Caco-2 (cell line): ENCODE measurements at regions not wholly inside any gene's neighbourhood (a gene's known extent, or its start where the extent isn't known, plus 50 kb on each side); places are given as distances from the start of the nearest gene placed in this dataset.

Experiments
- BruUV-seq: library from RNA; stranded (reverse); fragments of 400-500 nt; replicated peaks from 2 replicates; lab custom pipeline; 2021; lab: Mats Ljungman, UMichigan
- CTCF ChIA-PET: fragments of 300-600 bp; sonication (Branson Sonifier 250); formaldehyde crosslinking; loops from one replicate; lab custom pipeline; 2022; ENCODE audit warnings: antibody characterized with exemption; lab: Charles Lee
- POLR2A ChIA-PET: fragments of 300-600 bp; sonication (Branson Sonifier 250); formaldehyde crosslinking; loops from one replicate; lab custom pipeline; 2022; ENCODE audit warnings: antibody characterized with exemption; lab: Charles Lee
- DNase-seq, 2 experiments: peaks; one replicate each; pipeline versions ENCODE4 v3.0.0 to v3.0.0-alpha.2; 2020 to 2022
- H3K27me3 ChIP-seq: replicated peaks from 2 replicates; pipeline ENCODE4 v1.6.0; 2011; ENCODE audit warnings: low read length; ENCODE audit not compliant: control insufficient read depth, insufficient read depth
- H3K36me3 ChIP-seq: 2 replicates; pipeline ENCODE4 v1.5.1; 2011; ENCODE audit warnings: low read length; ENCODE audit not compliant: control insufficient read depth, insufficient read depth
- H3K4me1 ChIP-seq: fragments of 250-450 bp; sonication (Bioruptor Pico); 2 replicates; pipeline ENCODE4 v1.5.1; 2020; ENCODE audit warnings: mild to moderate bottlenecking
- H3K4me3 ChIP-seq: 2 replicates; pipeline ENCODE4 v1.5.1; 2011; ENCODE audit warnings: low read depth, mild to moderate bottlenecking, control low read depth, low read length
- H3K9me3 ChIP-seq: fragments of 250-450 bp; sonication (Bioruptor Pico); 2 replicates; pipeline ENCODE4 v1.5.1; 2020; ENCODE audit warnings: mild to moderate bottlenecking, moderate library complexity
- H3K27ac Mint-ChIP-seq: one replicate; pipeline ENCODE4 v1.8.0; 2022; ENCODE audit warnings: mixed read lengths; ENCODE audit not compliant: unreplicated experiment
- H3K27me3 Mint-ChIP-seq: one replicate; pipeline ENCODE4 v1.8.0; 2022; ENCODE audit warnings: mixed read lengths; ENCODE audit not compliant: insufficient read depth, unreplicated experiment
- H3K36me3 Mint-ChIP-seq: one replicate; pipeline ENCODE4 v1.8.0; 2022; ENCODE audit warnings: mild to moderate bottlenecking, mixed read lengths; ENCODE audit not compliant: insufficient read depth, unreplicated experiment
- H3K4me1 Mint-ChIP-seq: one replicate; pipeline ENCODE4 v1.8.0; 2022; ENCODE audit warnings: low read depth, mixed read lengths; ENCODE audit not compliant: unreplicated experiment
- H3K4me3 Mint-ChIP-seq: one replicate; pipeline ENCODE4 v1.8.0; 2022; ENCODE audit warnings: mild to moderate bottlenecking, moderate library complexity, mixed read lengths; ENCODE audit not compliant: unreplicated experiment
- H3K9me3 Mint-ChIP-seq: one replicate; pipeline ENCODE4 v1.8.0; 2022; ENCODE audit warnings: mixed read lengths; ENCODE audit not compliant: unreplicated experiment
- intact Hi-C: fragments of 100-400 bp; cut with micrococcal nuclease; formaldehyde crosslinking; loops from one replicate; pipeline ENCODE4 v1.10.0; 2022; ENCODE audit not compliant: unreplicated experiment
- TF ChIP-seq, protein P1 (sequence below), 2 experiments: fragments of 200-600 bp in 1 of 2; IDR thresholded peaks; 1 replicate in 1 of 2; 2 replicates in 1 of 2; pipeline versions ENCODE4 v1.5.1 to v1.8.0; 2011 to 2022; ENCODE audit warnings: antibody characterized with exemption in 1 of 2, control low read depth in 1 of 2, inconsistent platforms in 1 of 2, low read depth in 1 of 2, low read length in 1 of 2, mild to moderate bottlenecking in 1 of 2, moderate library complexity in 1 of 2; ENCODE audit not compliant: insufficient read depth in 1 of 2, severe bottlenecking in 1 of 2, unreplicated experiment in 1 of 2

DNA sequence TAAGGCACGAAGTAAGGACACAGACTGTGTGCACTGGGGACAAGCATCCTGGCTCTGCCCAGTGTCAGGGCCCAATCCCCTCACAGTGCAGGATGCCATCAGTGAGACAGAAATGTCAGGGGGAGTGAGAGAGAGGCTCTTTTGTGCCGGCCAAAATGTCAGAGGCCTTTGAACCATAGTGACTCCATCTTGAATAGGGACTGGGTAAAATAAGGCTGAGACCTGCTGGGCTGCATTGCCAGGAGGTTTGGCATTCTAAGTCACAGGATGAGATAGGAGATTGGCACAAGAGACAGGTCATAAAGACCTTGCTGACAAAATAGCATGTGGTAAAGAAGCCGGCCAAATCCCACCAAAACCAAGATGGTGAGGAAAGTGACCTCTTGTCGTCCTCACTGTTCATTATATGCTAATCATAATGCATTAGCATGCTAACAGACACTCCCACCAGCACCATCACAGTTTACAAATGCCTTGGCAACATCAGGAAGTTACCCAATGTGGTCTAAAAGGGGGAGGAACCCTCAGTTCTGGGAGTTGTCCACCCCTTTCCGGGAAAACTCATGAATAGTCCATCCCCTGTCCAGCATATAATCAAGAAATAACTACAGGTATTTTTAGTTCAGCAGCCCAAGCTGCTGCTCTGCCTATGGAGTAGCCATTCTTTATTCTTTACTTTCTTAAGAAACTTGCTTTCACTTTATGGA is 337.4 kb downstream of the LPIN1 start:
- Histone ChIP-seq H3K9me3 (no peaks in the 10 kb centered on the region), H3K4me3 (no peak overlapping the region), H3K27me3 (no peaks in the 10 kb centered on the region), H3K4me1 (no peaks in the 10 kb centered on the region), H3K36me3 (no peaks in the 10 kb centered on the region)
- Mint-ChIP-seq H3K27ac (no peak overlapping the region), H3K4me1 (no peaks in the 10 kb centered on the region), H3K36me3 (no peaks in the 10 kb centered on the region), H3K4me3 (no peak overlapping the region), H3K27me3 (peaks cover 7% of the 10 kb centered on the region), H3K9me3 (no peaks in the 10 kb centered on the region)
- BruUV-seq = no TSS peak
- intact Hi-C loops = no loop called here
- TF ChIP-seq, protein P1, sequence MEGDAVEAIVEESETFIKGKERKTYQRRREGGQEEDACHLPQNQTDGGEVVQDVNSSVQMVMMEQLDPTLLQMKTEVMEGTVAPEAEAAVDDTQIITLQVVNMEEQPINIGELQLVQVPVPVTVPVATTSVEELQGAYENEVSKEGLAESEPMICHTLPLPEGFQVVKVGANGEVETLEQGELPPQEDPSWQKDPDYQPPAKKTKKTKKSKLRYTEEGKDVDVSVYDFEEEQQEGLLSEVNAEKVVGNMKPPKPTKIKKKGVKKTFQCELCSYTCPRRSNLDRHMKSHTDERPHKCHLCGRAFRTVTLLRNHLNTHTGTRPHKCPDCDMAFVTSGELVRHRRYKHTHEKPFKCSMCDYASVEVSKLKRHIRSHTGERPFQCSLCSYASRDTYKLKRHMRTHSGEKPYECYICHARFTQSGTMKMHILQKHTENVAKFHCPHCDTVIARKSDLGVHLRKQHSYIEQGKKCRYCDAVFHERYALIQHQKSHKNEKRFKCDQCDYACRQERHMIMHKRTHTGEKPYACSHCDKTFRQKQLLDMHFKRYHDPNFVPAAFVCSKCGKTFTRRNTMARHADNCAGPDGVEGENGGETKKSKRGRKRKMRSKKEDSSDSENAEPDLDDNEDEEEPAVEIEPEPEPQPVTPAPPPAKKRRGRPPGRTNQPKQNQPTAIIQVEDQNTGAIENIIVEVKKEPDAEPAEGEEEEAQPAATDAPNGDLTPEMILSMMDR (IDR thresholded peaks at IDR 0.05; ENCODE audit: insufficient read depth in 1 of 2, low read depth in 1 of 2, low read length in 1 of 2, severe bottlenecking in 1 of 2, unreplicated experiment in 1 of 2) = no peak
- DNase-seq = no peak
- POLR2A ChIA-PET = no interaction called here
- CTCF ChIA-PET = no interaction called here

DNA sequence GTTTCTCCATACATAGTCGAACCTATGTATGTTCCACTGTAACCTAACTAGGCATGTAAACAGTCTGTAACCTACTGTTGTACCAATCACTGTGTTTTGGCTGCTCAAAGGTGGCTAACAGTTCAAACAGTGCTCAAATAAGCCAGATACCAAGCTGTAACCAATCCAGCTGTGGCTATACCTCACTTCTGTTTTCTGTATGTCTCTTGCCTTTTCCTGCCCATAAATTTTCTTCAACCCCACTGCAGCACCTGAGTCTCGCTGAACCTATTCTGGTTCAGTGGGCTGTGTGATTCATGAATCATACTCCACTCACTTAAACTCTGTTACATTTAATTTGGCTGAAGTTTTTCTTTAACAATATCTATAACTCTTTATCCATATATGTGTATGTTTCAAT is 340.7 kb downstream of the LPIN1 start:
- intact Hi-C loops = no loop called here
- no peak for DNase-seq
- H3K27me3 Mint-ChIP-seq = peaks cover 5% of the 10 kb centered on the region
- H3K9me3 Mint-ChIP-seq = no peaks in the 10 kb centered on the region
- H3K27ac Mint-ChIP-seq = no peak overlapping the region
- no peak overlapping the region for H3K4me3 Mint-ChIP-seq
- no peaks in the 10 kb centered on the region for H3K4me1 Mint-ChIP-seq
- no peaks in the 10 kb centered on the region for H3K9me3 ChIP-seq
- no peaks in the 10 kb centered on the region for H3K36me3 ChIP-seq
- no peaks in the 10 kb centered on the region for H3K27me3 ChIP-seq
- no peak overlapping the region for H3K4me3 ChIP-seq
- BruUV-seq = no TSS peak
- POLR2A ChIA-PET = no interaction called here
- CTCF ChIA-PET = no interaction called here
- TF ChIP-seq, protein P1 (IDR thresholded peaks at IDR 0.05; ENCODE audit: insufficient read depth in 1 of 2, low read depth in 1 of 2, low read length in 1 of 2, severe bottlenecking in 1 of 2, unreplicated experiment in 1 of 2) = no peak
- no peaks in the 10 kb centered on the region for H3K36me3 Mint-ChIP-seq
- H3K4me1 ChIP-seq = no peaks in the 10 kb centered on the region

DNA sequence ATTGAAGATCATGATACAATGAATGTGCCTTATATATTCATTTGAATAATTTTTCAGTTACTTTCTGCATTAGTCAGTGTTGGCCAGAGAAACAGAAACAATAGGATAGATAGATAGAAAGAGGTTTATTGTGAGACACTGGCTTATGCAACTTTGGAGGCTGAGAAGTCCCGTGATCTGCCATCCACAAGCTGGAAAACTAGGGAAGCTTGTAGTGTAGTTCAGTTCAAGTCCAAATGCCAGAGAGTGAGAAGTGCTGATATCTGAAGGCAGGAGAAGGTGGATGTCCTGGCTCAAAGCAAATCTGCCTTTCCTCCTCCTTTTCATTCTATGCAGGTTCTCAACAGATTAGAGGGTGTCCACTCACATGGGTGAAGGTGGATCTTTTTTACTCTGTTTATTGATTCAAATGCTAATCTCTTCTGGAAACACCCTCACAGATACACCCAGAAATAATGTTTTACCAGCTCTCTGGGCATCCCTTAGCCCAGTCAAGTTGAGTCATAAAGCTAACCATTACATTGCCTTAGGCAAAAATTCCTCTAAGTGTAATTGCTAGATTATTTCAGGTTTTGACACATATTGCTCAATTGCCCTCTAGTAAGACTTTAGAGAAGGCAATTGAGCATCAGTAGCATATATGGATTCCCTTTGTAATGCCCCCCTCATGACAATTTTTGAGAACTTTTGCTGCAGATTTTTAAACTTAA is 341.4 kb downstream of the LPIN1 start:
- POLR2A ChIA-PET = no interaction called here
- Mint-ChIP-seq H3K27me3 (peaks cover 5% of the 10 kb centered on the region), H3K4me3 (no peak overlapping the region), H3K4me1 (no peaks in the 10 kb centered on the region), H3K36me3 (no peaks in the 10 kb centered on the region), H3K9me3 (no peaks in the 10 kb centered on the region), H3K27ac (no peak overlapping the region)
- no peaks in the 10 kb centered on the region for H3K9me3 ChIP-seq
- intact Hi-C loops = no loop called here
- no TSS peak for BruUV-seq
- H3K4me1 ChIP-seq = no peaks in the 10 kb centered on the region
- CTCF ChIA-PET = no interaction called here
- no peaks in the 10 kb centered on the region for H3K27me3 ChIP-seq
- H3K4me3 ChIP-seq = no peak overlapping the region
- DNase-seq = no peak
- TF ChIP-seq, protein P1 (IDR thresholded peaks at IDR 0.05; ENCODE audit: insufficient read depth in 1 of 2, low read depth in 1 of 2, low read length in 1 of 2, severe bottlenecking in 1 of 2, unreplicated experiment in 1 of 2) = no peak
- H3K36me3 ChIP-seq = no peaks in the 10 kb centered on the region
